DND-41 (cell line): ENCODE measurements at regions not wholly inside any gene's neighbourhood (a gene's known extent, or its start where the extent isn't known, plus 50 kb on each side); places are given as distances from the start of the nearest gene placed in this dataset.
"Not testable (repeated sequence)": the region's sequence is repeated elsewhere in the genome, so short reads cannot be mapped to it uniquely, and the experiment has no call there.

ENCODE experiments used
- CTCF ChIP-seq: IDR thresholded peaks from 2 replicates; pipeline ENCODE4 v1.5.1; 2012; ENCODE audit warnings: borderline replicate concordance, low read length, moderate library complexity, mild to moderate bottlenecking; ENCODE audit not compliant: poor library complexity, severe bottlenecking; ENCODE audit errors: extremely low read depth
- EZH2 ChIP-seq: IDR thresholded peaks from 3 replicates; pipeline ENCODE4 v1.6.1; 2012; ENCODE audit warnings: borderline replicate concordance, low read depth, mild to moderate bottlenecking, moderate library complexity, low read length, inconsistent platforms; ENCODE audit not compliant: severe bottlenecking

- not testable (repeated sequence) for TF ChIP-seq CTCF, EZH2
Measured at GRCh38 chr12:105609001-105609400, 278.5 kb downstream of the C12orf75 start.
